H1 (cell line): ENCODE measurements at regions not wholly inside any gene's neighbourhood (a gene's known extent, or its start where the extent isn't known, plus 50 kb on each side); places are given as distances from the start of the nearest gene placed in this dataset.

Experiments used
- EZH2 ChIP-seq: fragments of 200-600 bp; sonication (generic); IDR thresholded peaks from 2 replicates; pipeline ENCODE4 v1.7.1; 2012; ENCODE audit warnings: low read depth, mild to moderate bottlenecking, moderate library complexity, low read length, inconsistent platforms; ENCODE audit not compliant: severe bottlenecking
- POLR2A ChIP-seq, 2 experiments: IDR thresholded peaks; 1 replicate in 1 of 2; 2 replicates in 1 of 2; pipeline ENCODE4 v1.6.1; 2011; ENCODE audit warnings: low read depth in 2 of 2, low read length in 2 of 2, mild to moderate bottlenecking in 2 of 2; ENCODE audit errors: control extremely low read depth in 1 of 2
- SAP30 ChIP-seq: fragments of 300-600 bp; sonication (generic); IDR thresholded peaks from 2 replicates; pipeline ENCODE4 v1.7.1; 2012; ENCODE audit warnings: low read length, moderate library complexity, mild to moderate bottlenecking, inconsistent platforms; ENCODE audit not compliant: insufficient read depth, insufficient replicate concordance
- TAF7 ChIP-seq: optimal IDR thresholded peaks from 2 replicates; pipeline ENCODE3; 2011; ENCODE audit warnings: low read depth, mild to moderate bottlenecking, inconsistent platforms, low read length, moderate library complexity, borderline replicate concordance
- TCF12 ChIP-seq: IDR thresholded peaks from 2 replicates; pipeline ENCODE4 v1.6.1; 2011; ENCODE audit warnings: low read depth, mild to moderate bottlenecking, low read length
- ZNF274 ChIP-seq: IDR thresholded peaks from 2 replicates; pipeline ENCODE4 v1.7.0; 2012; ENCODE audit warnings: low read length, borderline replicate concordance; ENCODE audit errors: extremely low read depth

GRCh38 chr10:34920578-34920977, 105.5 kb upstream of the PARD3 start (continued):
- TF ChIP-seq EZH2 (no peak), TAF7 (no peak), SAP30 (no peak), POLR2A (IDR thresholded peaks at IDR 0.05; ENCODE audit: control extremely low read depth in 1 of 2, low read depth in 2 of 2, low read length in 2 of 2) (no peak), TCF12 (no peak), ZNF274 (no peak)
